ENCODE measurements at regions not wholly inside any gene's neighbourhood (a gene's known extent, or its start where the extent isn't known, plus 50 kb on each side); places are given as distances from the start of the nearest gene placed in this dataset.

DNA sequence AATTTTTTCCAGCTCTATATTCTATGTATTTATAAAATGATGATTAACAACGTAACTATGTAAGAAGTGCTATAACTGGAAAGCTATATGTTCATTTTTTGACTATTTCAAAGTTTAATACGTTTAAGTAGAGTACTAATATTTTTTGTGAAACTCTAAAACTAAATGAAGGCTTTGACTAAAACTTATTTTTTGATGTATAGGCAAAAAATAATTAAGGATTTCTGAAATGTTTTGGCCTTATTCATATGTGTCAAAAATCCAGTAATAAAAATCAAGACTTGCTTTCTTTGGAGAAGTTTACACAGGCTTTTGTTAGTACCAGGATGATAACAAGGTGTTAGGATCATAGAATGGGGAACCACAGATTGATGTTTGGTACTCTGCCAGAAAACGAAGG lies 58.2 kb upstream of the ZEB2 start:
- DNase-seq (ENCODE audit: low spot score) = no peak

DNA sequence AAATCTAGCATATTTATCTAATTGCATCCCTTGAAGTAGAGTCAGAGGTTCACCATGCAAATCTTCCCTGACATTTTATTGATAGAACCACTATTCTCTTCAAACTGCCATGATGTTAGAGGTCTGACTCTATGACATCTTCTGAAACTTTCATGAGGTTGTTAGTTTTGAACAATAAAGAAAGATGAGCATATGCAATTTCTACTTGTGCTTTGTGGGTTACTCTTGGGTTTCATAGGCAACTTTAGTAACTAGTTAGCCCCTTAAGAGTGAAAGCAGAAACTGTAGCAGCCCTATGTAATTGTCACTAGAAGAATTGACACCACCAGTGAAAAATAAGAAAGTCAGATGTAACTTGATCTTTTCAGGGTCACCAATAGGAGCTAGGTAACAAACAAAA lies 53.1 kb upstream of the ZEB2 start:
- DNase-seq (ENCODE audit: low spot score) = no peak

DNA sequence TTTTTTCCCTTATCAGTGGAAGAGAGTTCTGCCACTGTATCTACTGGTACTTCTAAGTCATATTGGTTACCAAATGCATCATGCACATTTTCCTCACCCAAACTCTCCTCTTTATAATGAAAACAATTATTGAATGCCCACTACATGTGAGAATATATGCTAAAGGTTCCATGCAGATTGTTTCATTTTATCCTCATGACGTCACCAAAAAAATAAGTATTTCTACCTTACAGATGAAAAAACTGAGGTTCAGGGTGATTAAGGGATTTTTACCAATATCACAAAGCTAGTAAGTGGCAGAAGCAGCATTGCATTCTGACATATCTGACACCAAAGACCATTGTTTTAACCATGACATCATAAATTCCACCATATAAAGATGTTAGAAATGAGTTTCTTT lies 51.9 kb upstream of the ZEB2 start:
- DNase-seq (ENCODE audit: low spot score) = no peak

DNA sequence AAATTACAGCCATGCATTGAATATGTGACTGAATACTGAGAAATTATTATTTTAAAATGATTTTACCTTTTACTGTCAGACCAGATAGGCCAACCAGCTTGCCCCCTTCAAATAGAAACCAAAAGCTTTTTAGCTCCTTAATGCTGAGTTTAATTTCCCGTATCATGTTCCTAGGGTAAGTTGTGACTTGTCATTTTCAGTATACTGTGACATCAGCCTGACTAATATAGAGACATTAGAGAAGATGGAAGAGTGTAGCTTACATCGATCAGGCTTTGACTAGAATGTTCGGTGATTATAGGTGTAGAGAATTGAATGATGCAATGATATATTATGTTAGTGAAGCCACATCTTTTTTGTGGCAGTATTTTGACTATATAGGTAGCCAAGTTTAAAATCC lies 50.6 kb upstream of the ZEB2 start:
- no peak for DNase-seq (ENCODE audit: low spot score)
